ENCODE measurements at regions not wholly inside any gene's neighbourhood (a gene's known extent, or its start where the extent isn't known, plus 50 kb on each side); places are given as distances from the start of the nearest gene placed in this dataset.
"Not testable (repeated sequence)": the region's sequence is repeated elsewhere in the genome, so short reads cannot be mapped to it uniquely, and the experiment has no call there.

DNA sequence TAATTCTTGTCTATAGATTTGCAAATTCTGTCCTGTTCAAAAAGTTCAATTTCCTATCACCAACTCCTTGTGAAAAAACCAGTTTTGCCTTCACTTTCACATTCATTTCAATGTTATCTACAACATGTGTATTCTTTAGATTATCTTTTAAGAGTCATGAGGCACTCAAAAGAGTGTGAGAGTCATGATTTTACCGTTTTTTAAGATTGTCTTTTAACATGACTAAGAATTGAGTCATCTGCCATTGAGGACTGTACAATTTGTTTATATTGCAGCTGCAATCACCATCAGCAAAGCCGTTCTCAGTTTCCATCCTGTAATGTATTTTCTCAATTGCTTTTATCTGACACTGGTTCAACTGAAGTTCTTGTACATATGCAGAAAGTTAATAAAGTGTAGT, 275.8 kb downstream of the LNPK start:
- no peak for ATAC-seq
- intact Hi-C loops (cut with DNase I), result no loop called here
- no peak for DNase-seq

DNA sequence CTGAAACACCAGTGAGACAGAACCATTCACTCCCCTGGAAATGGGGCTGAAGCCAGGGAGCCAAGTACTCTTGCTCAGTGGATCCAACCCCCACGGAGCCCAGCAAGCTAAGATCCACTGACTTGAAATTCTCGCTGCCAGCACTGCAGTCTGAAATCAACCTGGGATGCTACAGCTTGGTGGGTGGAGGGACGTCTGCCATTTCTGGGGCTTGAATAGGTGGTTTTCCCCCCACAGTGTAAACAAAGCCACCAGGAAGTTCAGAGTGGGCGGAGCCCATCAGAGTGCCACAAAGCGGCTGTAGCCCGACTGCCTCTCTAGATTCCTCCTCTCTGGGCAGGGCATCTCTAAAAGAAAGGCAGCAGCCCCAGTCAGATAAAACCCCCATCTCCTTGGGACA, 292.8 kb downstream of the LNPK start:
- intact Hi-C loops (cut with DNase I), result no loop called here
- DNase-seq (no peak), ATAC-seq (no peak)

GRCh38 chr2:175707322-175707721, 294.7 kb downstream of the LNPK start:
- intact Hi-C loops (cut with DNase I), result no loop called here
- DNase-seq, result no peak
- no peak for ATAC-seq

DNA sequence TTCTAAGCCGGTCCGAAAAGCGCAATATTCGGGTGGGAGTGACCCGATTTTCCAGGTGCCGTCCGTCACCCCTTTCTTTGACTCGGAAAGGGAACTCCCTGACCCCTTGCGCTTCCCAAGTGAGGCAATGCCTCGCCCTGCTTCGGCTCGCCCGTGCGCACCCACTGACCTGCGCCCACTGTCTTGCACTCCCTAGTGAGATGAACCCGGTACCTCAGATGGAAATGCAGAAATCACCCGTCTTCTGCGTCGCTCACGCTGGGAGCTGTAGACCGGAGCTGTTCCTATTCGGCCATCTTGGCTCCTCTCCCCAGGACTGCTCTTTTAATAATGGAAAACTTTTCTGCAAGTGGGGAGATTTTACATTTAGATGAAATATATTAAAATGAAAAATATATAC, 297.5 kb downstream of the LNPK start:
- ATAC-seq; intact Hi-C loops (cut with DNase I); DNase-seq: not testable (repeated sequence)

- DNase-seq (no peak), ATAC-seq (no peak)
- intact Hi-C loops (cut with DNase I), result no loop called here
Observed at GRCh38 chr2:175698061-175698460, 304.0 kb downstream of the LNPK start.

- intact Hi-C loops (cut with DNase I), result loop anchor here in 1 of 2 donors (2.0 kb wide), 1 partner anchor 397 kb away; no protein-coding TSS in a partner anchor
- DNase-seq (no peak), ATAC-seq (peak in 1 of 2 donors; percentile 50)
Observed at GRCh38 chr2:175690113-175690837, 311.8 kb downstream of the LNPK start.

- intact Hi-C loops (cut with DNase I), result loop anchor here (5.0 to 10.0 kb wide), 2 partner anchors 323 to 399 kb away; no protein-coding TSS in a partner anchor
- ATAC-seq, result no peak
Observed at GRCh38 chr2:175688243-175688642, 313.8 kb downstream of the LNPK start.

GRCh38 chr2:175687465-175687864, 314.6 kb downstream of the LNPK start:
- no peak for DNase-seq
- intact Hi-C loops (cut with DNase I), result loop anchor here (5.0 to 10.0 kb wide), 2 partner anchors 323 to 400 kb away; no protein-coding TSS in a partner anchor
- ATAC-seq, result no peak

More at GRCh38 chr2:175688243-175688642, 313.8 kb downstream of the LNPK start:
- no peak for DNase-seq

- DNase-seq (no peak), ATAC-seq (no peak)
- intact Hi-C loops (cut with DNase I), result loop anchor here (5.0 to 10.0 kb wide), 2 partner anchors 321 to 401 kb away; no protein-coding TSS in a partner anchor
Observed at GRCh38 chr2:175686002-175686401, 316.1 kb downstream of the LNPK start.

- DNase-seq (no peak), ATAC-seq (no peak)
- intact Hi-C loops (cut with DNase I), result loop anchor here in 1 of 2 donors (10.0 kb wide), 1 partner anchor 320 kb away; no protein-coding TSS in a partner anchor
Observed at GRCh38 chr2:175684466-175684865, 317.6 kb downstream of the LNPK start.

- no peak for DNase-seq
- ATAC-seq, result no peak
- intact Hi-C loops (cut with DNase I), result loop anchor here in 1 of 2 donors (10.0 kb wide), 1 partner anchor 315 kb away; no protein-coding TSS in a partner anchor
Observed at GRCh38 chr2:175679728-175680127, 322.3 kb downstream of the LNPK start.

DNA sequence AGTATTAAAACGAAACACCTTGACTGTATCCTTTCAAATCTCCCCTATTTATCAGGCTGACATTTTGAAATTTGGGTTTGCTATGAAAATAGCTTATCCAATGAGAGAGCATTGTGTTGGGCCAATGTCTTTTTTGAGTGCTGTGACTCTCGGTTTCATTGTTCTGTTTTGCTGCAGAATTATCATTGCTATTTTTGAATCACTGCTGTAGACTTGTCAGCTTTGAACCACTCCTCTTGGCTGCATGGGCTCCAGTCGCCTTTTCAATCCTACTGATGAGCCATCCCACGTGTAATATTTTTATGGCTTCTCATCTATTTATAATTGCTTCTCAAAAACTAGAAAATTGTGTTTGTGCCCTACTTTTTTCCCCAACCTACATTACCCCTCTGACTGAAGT, 322.8 kb downstream of the LNPK start:
- DNase-seq (no peak), ATAC-seq (no peak)
- intact Hi-C loops (cut with DNase I), result no loop called here

GRCh38 chr2:175677880-175678279, 324.2 kb downstream of the LNPK start:
- intact Hi-C loops (cut with DNase I), result no loop called here
- DNase-seq (no peak), ATAC-seq (no peak)

- DNase-seq (no peak), ATAC-seq (no peak)
- intact Hi-C loops (cut with DNase I), result no loop called here
Observed at GRCh38 chr2:175676813-175677212, 325.3 kb downstream of the LNPK start.

- intact Hi-C loops (cut with DNase I); DNase-seq; ATAC-seq: not testable (repeated sequence)
Observed at GRCh38 chr2:175668804-175669203, 333.3 kb downstream of the LNPK start.

- DNase-seq, result no peak
- no peak for ATAC-seq
- intact Hi-C loops (cut with DNase I), result no loop called here
Observed at GRCh38 chr2:175662335-175662734, 339.7 kb downstream of the LNPK start.

GRCh38 chr2:175648577-175649063, 353.4 kb downstream of the LNPK start:
- DNase-seq (no peak), ATAC-seq (no peak)
- intact Hi-C loops (cut with DNase I), result no loop called here

DNA sequence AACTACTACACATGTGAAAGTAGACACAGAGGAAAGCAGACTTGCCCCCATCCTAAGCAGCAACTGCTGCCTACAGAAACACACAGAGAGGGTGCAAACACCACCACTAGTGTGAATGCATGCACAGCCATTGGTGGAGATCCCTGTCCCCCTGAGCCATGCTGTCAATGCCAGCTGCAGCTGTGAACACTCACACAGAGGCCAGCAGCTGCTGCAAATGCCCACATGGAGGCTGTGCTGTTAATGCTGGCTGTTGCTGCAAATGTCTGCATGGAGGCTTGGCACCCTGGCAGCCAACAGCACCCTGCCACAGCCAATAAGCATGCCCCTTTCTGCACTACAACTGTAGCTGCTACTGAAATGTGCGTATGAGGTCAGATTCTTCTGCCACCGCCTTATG, 355.0 kb downstream of the LNPK start:
- intact Hi-C loops (cut with DNase I), result no loop called here
- DNase-seq (no peak), ATAC-seq (no peak)

GRCh38 chr2:175640655-175641054, 361.4 kb downstream of the LNPK start:
- intact Hi-C loops (cut with DNase I), result no loop called here
- DNase-seq, result no peak
- no peak for ATAC-seq

GRCh38 chr2:175633227-175633626, 368.8 kb downstream of the LNPK start:
- no peak for DNase-seq
- no peak for ATAC-seq
- intact Hi-C loops (cut with DNase I), result no loop called here

DNA sequence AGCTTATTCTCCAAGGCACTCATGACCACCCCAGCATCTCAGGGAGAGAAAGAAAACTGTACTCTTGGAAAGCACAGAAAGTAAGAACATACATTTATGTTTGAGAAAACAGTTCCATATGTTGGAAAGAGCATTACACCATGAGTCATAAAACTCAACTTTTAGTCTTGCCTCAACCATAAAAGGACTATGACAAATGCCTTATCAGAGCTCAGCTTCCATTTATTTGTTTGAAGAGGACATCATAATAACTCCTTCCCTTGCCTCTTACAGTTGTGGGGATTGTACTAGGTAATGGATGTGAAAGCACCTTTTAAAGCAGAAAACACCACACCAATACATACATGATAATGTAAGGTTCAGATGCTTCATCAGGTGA, 370.8 kb downstream of the LNPK start:
- DNase-seq (no peak), ATAC-seq (no peak)
- intact Hi-C loops (cut with DNase I), result no loop called here

Measured in left cardiac atrium (tissue), 4 donors.